ENCODE measurements at regions not wholly inside any gene's neighbourhood (a gene's known extent, or its start where the extent isn't known, plus 50 kb on each side); places are given as distances from the start of the nearest gene placed in this dataset.

- Histone ChIP-seq H3K4me3 (replicated peaks in 1 of 4; ENCODE audit: control extremely low read depth in 1 of 4, insufficient read depth in 1 of 4, low read depth in 3 of 4, low read length in 4 of 4) (no peak overlapping the region), H3K27ac (ENCODE audit: insufficient read depth, low read length) (no peak overlapping the region), H3K4me1 (ENCODE audit: control insufficient read depth, extremely low read depth, insufficient read depth, low read length) (peaks cover 15% of the 10 kb centered on the region), H2AFZ (ENCODE audit: low read length) (peak overlapping the region; percentile 57), H4K20me1 (ENCODE audit: control insufficient read depth, extremely low read depth, insufficient read depth, low read length) (no peaks in the 10 kb centered on the region), H3K9me3 (ENCODE audit: control insufficient read depth, insufficient read depth, low read depth, low read length) (no peaks in the 10 kb centered on the region), H3K36me3 (ENCODE audit: control insufficient read depth, insufficient read depth, low read length) (no peaks in the 10 kb centered on the region), H3K4me2 (ENCODE audit: extremely low read depth, insufficient read depth, low read length) (peak overlapping the region; percentile 21), H3K79me2 (ENCODE audit: control insufficient read depth, insufficient read depth, low read length) (no peaks in the 10 kb centered on the region), H3K9ac (ENCODE audit: insufficient read depth, low read length) (no peak overlapping the region), H3K27me3 (ENCODE audit: control insufficient read depth, insufficient read depth, low read length) (no peaks in the 10 kb centered on the region)
- peak; percentile 39 to 63 for DNase-seq (ENCODE audit: low read depth in 2 of 2)
- no peak for TF ChIP-seq EZH2 (IDR thresholded peaks at IDR 0.05; ENCODE audit: low read length, missing control alignments)
- TF ChIP-seq CTCF (conservative IDR thresholded peaks at IDR 0.05 in 1 of 2, IDR thresholded peaks at IDR 0.05 in 1 of 2; ENCODE audit: low read depth in 1 of 2, low read length in 2 of 2): no peak
Observed at GRCh38 chr2:12861344-12861930, 144.7 kb downstream of the TRIB2 start.

- no peaks in the 10 kb centered on the region for H3K36me3 ChIP-seq (ENCODE audit: control insufficient read depth, insufficient read depth, low read length)
- H3K4me1 ChIP-seq (ENCODE audit: control insufficient read depth, extremely low read depth, insufficient read depth, low read length): peaks cover 6% of the 10 kb centered on the region
- no peaks in the 10 kb centered on the region for H4K20me1 ChIP-seq (ENCODE audit: control insufficient read depth, extremely low read depth, insufficient read depth, low read length)
- H2AFZ ChIP-seq (ENCODE audit: low read length): no peak overlapping the region
- H3K9ac ChIP-seq (ENCODE audit: insufficient read depth, low read length): no peak overlapping the region
- no peak for DNase-seq (ENCODE audit: low read depth in 2 of 2)
- TF ChIP-seq CTCF (conservative IDR thresholded peaks at IDR 0.05 in 1 of 2, IDR thresholded peaks at IDR 0.05 in 1 of 2; ENCODE audit: low read depth in 1 of 2, low read length in 2 of 2) (no peak), EZH2 (IDR thresholded peaks at IDR 0.05; ENCODE audit: low read length, missing control alignments) (no peak)
- no peaks in the 10 kb centered on the region for H3K79me2 ChIP-seq (ENCODE audit: control insufficient read depth, insufficient read depth, low read length)
- H3K9me3 ChIP-seq (ENCODE audit: control insufficient read depth, insufficient read depth, low read depth, low read length): no peaks in the 10 kb centered on the region
- H3K4me2 ChIP-seq (ENCODE audit: extremely low read depth, insufficient read depth, low read length): no peak overlapping the region
- no peaks in the 10 kb centered on the region for H3K27me3 ChIP-seq (ENCODE audit: control insufficient read depth, insufficient read depth, low read length)
- no peak overlapping the region for H3K27ac ChIP-seq (ENCODE audit: insufficient read depth, low read length)
- no peak overlapping the region for H3K4me3 ChIP-seq (replicated peaks in 1 of 4; ENCODE audit: control extremely low read depth in 1 of 4, insufficient read depth in 1 of 4, low read depth in 3 of 4, low read length in 4 of 4)
Observed at GRCh38 chr2:12862541-12862940, 145.8 kb downstream of the TRIB2 start.

- no peaks in the 10 kb centered on the region for H3K4me1 ChIP-seq (ENCODE audit: control insufficient read depth, extremely low read depth, insufficient read depth, low read length)
- TF ChIP-seq CTCF (conservative IDR thresholded peaks at IDR 0.05 in 1 of 2, IDR thresholded peaks at IDR 0.05 in 1 of 2; ENCODE audit: low read depth in 1 of 2, low read length in 2 of 2) (no peak), EZH2 (IDR thresholded peaks at IDR 0.05; ENCODE audit: low read length, missing control alignments) (no peak)
- H3K4me2 ChIP-seq (ENCODE audit: extremely low read depth, insufficient read depth, low read length): no peak overlapping the region
- H3K27ac ChIP-seq (ENCODE audit: insufficient read depth, low read length): no peak overlapping the region
- H3K36me3 ChIP-seq (ENCODE audit: control insufficient read depth, insufficient read depth, low read length): no peaks in the 10 kb centered on the region
- H3K9ac ChIP-seq (ENCODE audit: insufficient read depth, low read length): no peak overlapping the region
- H3K4me3 ChIP-seq (replicated peaks in 1 of 4; ENCODE audit: control extremely low read depth in 1 of 4, insufficient read depth in 1 of 4, low read depth in 3 of 4, low read length in 4 of 4): no peak overlapping the region
- no peaks in the 10 kb centered on the region for H3K79me2 ChIP-seq (ENCODE audit: control insufficient read depth, insufficient read depth, low read length)
- H3K9me3 ChIP-seq (ENCODE audit: control insufficient read depth, insufficient read depth, low read depth, low read length): no peaks in the 10 kb centered on the region
- no peak overlapping the region for H2AFZ ChIP-seq (ENCODE audit: low read length)
- DNase-seq (ENCODE audit: low read depth in 2 of 2): no peak
- no peaks in the 10 kb centered on the region for H3K27me3 ChIP-seq (ENCODE audit: control insufficient read depth, insufficient read depth, low read length)
- H4K20me1 ChIP-seq (ENCODE audit: control insufficient read depth, extremely low read depth, insufficient read depth, low read length): no peaks in the 10 kb centered on the region
Observed at GRCh38 chr2:12863937-12864336, 147.2 kb downstream of the TRIB2 start.
